ENCODE measurements at regions not wholly inside any gene's neighbourhood (a gene's known extent, or its start where the extent isn't known, plus 50 kb on each side); places are given as distances from the start of the nearest gene placed in this dataset.

GRCh38 chr14:38329246-38329645 is 73.4 kb upstream of the CLEC14A start (continued):
- TF ChIP-seq SP2 (IDR thresholded peaks at IDR 0.05; ENCODE audit: low read length) = no peak

GRCh38 chr14:38316922-38317321 is 61.0 kb upstream of the CLEC14A start:
- H4K8ac ChIP-seq (ENCODE audit: extremely low read depth, insufficient read depth, low read length) = no peak overlapping the region
- no peaks in the 10 kb centered on the region for H4K20me1 ChIP-seq (replicated peaks in 1 of 2; ENCODE audit: control insufficient read depth in 1 of 2, insufficient read depth in 2 of 2, low read length in 2 of 2)
- no peak overlapping the region for H2BK5ac ChIP-seq (ENCODE audit: low read depth, low read length)
- no peak overlapping the region for H2BK15ac ChIP-seq (ENCODE audit: low read length)
- H3K79me2 ChIP-seq (ENCODE audit: control insufficient read depth in 1 of 2, insufficient read depth in 2 of 2, low read length in 2 of 2) = no peaks in the 10 kb centered on the region
- no peak overlapping the region for H2BK12ac ChIP-seq (ENCODE audit: low read depth, low read length)
- H2AFZ ChIP-seq (ENCODE audit: low read length) = no peak overlapping the region
- H3K4me3 ChIP-seq (ENCODE audit: extremely low read depth in 1 of 4, insufficient read depth in 2 of 4, low read depth in 3 of 4, low read length in 4 of 4) = no peak overlapping the region
- DNase-seq (ENCODE audit: low read depth in 1 of 2, low spot score in 2 of 2) (no peak), FAIRE-seq (no peak)
- H3K4me2 ChIP-seq (ENCODE audit: insufficient read depth in 1 of 2, low read depth in 2 of 2, low read length in 2 of 2) = no peak overlapping the region
- no peak overlapping the region for H4K5ac ChIP-seq (ENCODE audit: insufficient read length, low read depth, low read length)
- H2BK20ac ChIP-seq (ENCODE audit: low read length) = no peak overlapping the region
- no peaks in the 10 kb centered on the region for H3K79me1 ChIP-seq (ENCODE audit: low read depth, low read length)
- no peak overlapping the region for H2BK120ac ChIP-seq (replicated peaks; ENCODE audit: low read depth, low read length)
- no peak overlapping the region for H4K91ac ChIP-seq (replicated peaks; ENCODE audit: insufficient read length, low read length)
- no peak overlapping the region for H3K9ac ChIP-seq (replicated peaks in 1 of 4; ENCODE audit: extremely low read depth in 1 of 4, low read depth in 3 of 4, low read length in 3 of 4)
- H3K27me3 ChIP-seq (replicated peaks in 1 of 4; ENCODE audit: control insufficient read depth in 3 of 4, extremely low read depth in 1 of 4, insufficient read depth in 3 of 4, low read length in 3 of 4) = no peaks in the 10 kb centered on the region; a peak in 1 of 7 replicates
- H3K27ac ChIP-seq (ENCODE audit: low read depth, low read length) = no peak overlapping the region
- no peaks in the 10 kb centered on the region for H3K4me1 ChIP-seq (replicated peaks in 1 of 4; ENCODE audit: control insufficient read depth in 3 of 4, insufficient read depth in 4 of 4, low read length in 3 of 4)
- no peak overlapping the region for H3K4ac ChIP-seq (replicated peaks; ENCODE audit: insufficient read length, low read depth, low read length)
- H3K56ac ChIP-seq (replicated peaks; ENCODE audit: insufficient read length, low read depth, low read length) = no peak overlapping the region
- no peaks in the 10 kb centered on the region for H3K23me2 ChIP-seq (ENCODE audit: low read depth, low read length)
- CTCF ChIA-PET (ENCODE audit: partially characterized antibody) = no interaction called here
- no peak overlapping the region for H2AK5ac ChIP-seq (ENCODE audit: low read depth, low read length)
- POLR2A ChIA-PET (ENCODE audit: partially characterized antibody) = no interaction called here
- peaks cover 2 to 6% of the 10 kb centered on the region in 2 experiments; a peak in 3 of 4 replicates for H3K9me3 ChIP-seq (ENCODE audit: insufficient read depth in 2 of 2, low read depth in 1 of 2, low read length in 1 of 2)
- TF ChIP-seq CREB1 (IDR thresholded peaks at IDR 0.05) = no peak
- TF ChIP-seq TAF1 (IDR thresholded peaks at IDR 0.05; ENCODE audit: low read depth, low read length) = no peak
- TF ChIP-seq USF2 (IDR thresholded peaks at IDR 0.05; ENCODE audit: low read length) = no peak
- TF ChIP-seq SUZ12 (IDR thresholded peaks at IDR 0.05; ENCODE audit: low read length) = no peak
- no peak for TF ChIP-seq CTBP2 (IDR thresholded peaks at IDR 0.05; ENCODE audit: borderline replicate concordance, insufficient read depth, insufficient read length, low read length)
- no peak for TF ChIP-seq HDAC6 (IDR thresholded peaks at IDR 0.05; ENCODE audit: low read depth, low read length)
- no peaks in the 10 kb centered on the region for H3K36me3 ChIP-seq (ENCODE audit: control insufficient read depth in 2 of 4, insufficient read depth in 4 of 4, low read length in 3 of 4)
- 84% methylated on average over 3 of the region's 3 CpGs; no CpG with 5 or more reads in 1 of the 2 experiments for WGBS, 2 experiments (ENCODE audit: extremely low coverage in 1 of 2, insufficient coverage in 1 of 2, insufficient read length in 1 of 2, insufficient replicate concordance in 2 of 2, low coverage in 1 of 2, low lambda C conversion rate in 2 of 2, missing lambda C conversion rate in 1 of 2)
- no peak overlapping the region for H3K14ac ChIP-seq (ENCODE audit: insufficient read length)
- no peak overlapping the region for H3K18ac ChIP-seq (ENCODE audit: extremely low read depth, low read length)
- no peak overlapping the region for H3K23ac ChIP-seq (ENCODE audit: insufficient read length)

All from H1 (cell line).